IPS DF 6.9 (cell line): ENCODE measurements at regions not wholly inside any gene's neighbourhood (a gene's known extent, or its start where the extent isn't known, plus 50 kb on each side); places are given as distances from the start of the nearest gene placed in this dataset.

Experiments
- DNase-seq: peaks from one replicate; pipeline ENCODE4 v3.0.0-alpha.2; 2013; ENCODE audit warnings: low read depth, low spot score
- H3K27ac ChIP-seq: one replicate; pipeline ENCODE4 v1.5.1; 2013; ENCODE audit warnings: low read length, control low read depth
- H3K27me3 ChIP-seq: 2 replicates; pipeline ENCODE4 v1.6.1; 2013; ENCODE audit warnings: mild to moderate bottlenecking, low read length; ENCODE audit not compliant: control insufficient read depth, insufficient read depth
- H3K36me3 ChIP-seq: 2 replicates; pipeline ENCODE4 v1.6.1; 2013; ENCODE audit warnings: low read length; ENCODE audit not compliant: control insufficient read depth, insufficient read depth
- H3K4me1 ChIP-seq: 2 replicates; pipeline ENCODE4 v1.6.1; 2013; ENCODE audit warnings: low read length; ENCODE audit not compliant: control insufficient read depth, insufficient read depth
- H3K4me3 ChIP-seq: 2 replicates; pipeline ENCODE4 v1.5.1; 2013; ENCODE audit warnings: mild to moderate bottlenecking, low read length
- H3K9me3 ChIP-seq: 2 replicates; pipeline ENCODE4 v1.6.1; 2013; ENCODE audit warnings: low read length, inconsistent platforms; ENCODE audit not compliant: control insufficient read depth, insufficient read depth
- WGBS: extraction: QIAGEN DNeasy Blood & Tissue Kit; methylation state at CpG from one replicate; pipeline ENCODE4 v1.1.7; 2013; ENCODE audit warnings: mixed read lengths, missing lambda C conversion rate; ENCODE audit not compliant: insufficient read length, insufficient coverage; 5-methylcytosine and 5-hydroxymethylcytosine counted together

GRCh38 chr17:56083475-56083874 lies 69.8 kb upstream of the ANKFN1 start:
- H3K27me3 ChIP-seq, result no peaks in the 10 kb centered on the region
- H3K27ac ChIP-seq, result no peak overlapping the region
- H3K4me3 ChIP-seq, result no peak overlapping the region
- WGBS, result no CpG with 5 or more reads among the region's 2 CpGs
- no peaks in the 10 kb centered on the region for H3K36me3 ChIP-seq
- DNase-seq, result no peak
- no peaks in the 10 kb centered on the region for H3K9me3 ChIP-seq
- H3K4me1 ChIP-seq, result no peaks in the 10 kb centered on the region

- no peak for DNase-seq
- Histone ChIP-seq H3K4me1 (no peaks in the 10 kb centered on the region), H3K27me3 (no peaks in the 10 kb centered on the region), H3K4me3 (no peak overlapping the region), H3K9me3 (no peaks in the 10 kb centered on the region), H3K27ac (no peak overlapping the region), H3K36me3 (no peaks in the 10 kb centered on the region)
- WGBS, result no CpG with 5 or more reads among the region's 3 CpGs
Measured at GRCh38 chr17:56085576-56086267, 67.6 kb upstream of the ANKFN1 start.

GRCh38 chr17:56087199-56087598 lies 66.1 kb upstream of the ANKFN1 start:
- Histone ChIP-seq H3K9me3 (no peaks in the 10 kb centered on the region), H3K36me3 (no peaks in the 10 kb centered on the region), H3K4me3 (no peak overlapping the region), H3K27me3 (no peaks in the 10 kb centered on the region), H3K4me1 (no peaks in the 10 kb centered on the region), H3K27ac (no peak overlapping the region)
- DNase-seq, result no peak
- WGBS, result no CpG with 5 or more reads among the region's 3 CpGs

- WGBS, result no CpG with 5 or more reads among the region's 3 CpGs
- Histone ChIP-seq H3K36me3 (no peaks in the 10 kb centered on the region), H3K4me3 (no peak overlapping the region), H3K9me3 (no peaks in the 10 kb centered on the region), H3K27me3 (no peaks in the 10 kb centered on the region), H3K4me1 (no peaks in the 10 kb centered on the region), H3K27ac (no peak overlapping the region)
- no peak for DNase-seq
Measured at GRCh38 chr17:56096026-56096810, 57.1 kb upstream of the ANKFN1 start.

- Histone ChIP-seq H3K27me3 (no peaks in the 10 kb centered on the region), H3K27ac (no peak overlapping the region), H3K36me3 (no peaks in the 10 kb centered on the region), H3K4me1 (no peaks in the 10 kb centered on the region), H3K4me3 (no peak overlapping the region), H3K9me3 (no peaks in the 10 kb centered on the region)
- WGBS, result no CpG with 5 or more reads among the region's 4 CpGs
- no peak for DNase-seq
Measured at GRCh38 chr17:56098746-56099145, 54.5 kb upstream of the ANKFN1 start.

- Histone ChIP-seq H3K36me3 (no peaks in the 10 kb centered on the region), H3K9me3 (no peaks in the 10 kb centered on the region), H3K4me3 (no peak overlapping the region), H3K27me3 (no peaks in the 10 kb centered on the region), H3K27ac (no peak overlapping the region), H3K4me1 (no peaks in the 10 kb centered on the region)
- WGBS, result no CpG with 5 or more reads among the region's 5 CpGs
- DNase-seq, result no peak
Measured at GRCh38 chr17:56099649-56100048, 53.6 kb upstream of the ANKFN1 start.
